OCI-LY1 (cell line): ENCODE measurements at regions not wholly inside any gene's neighbourhood (a gene's known extent, or its start where the extent isn't known, plus 50 kb on each side); places are given as distances from the start of the nearest gene placed in this dataset.

Experiments
- EZH2 ChIP-seq: fragments of 200-600 bp; sonication (generic), shearing (Covaris generic); IDR thresholded peaks from 2 replicates; pipeline ENCODE4 v1.8.0; 2017; ENCODE audit warnings: borderline replicate concordance, mixed run types, mild to moderate bottlenecking, antibody characterized with exemption, low read length, moderate library complexity, mixed read lengths
- TF ChIP-seq, protein P1 (sequence below): fragments of 200-600 bp; sonication (generic), shearing (Covaris generic); IDR thresholded peaks from 2 replicates; pipeline ENCODE4 v1.5.1; 2017; ENCODE audit warnings: mild to moderate bottlenecking, antibody characterized with exemption, low read length, moderate library complexity, mixed read lengths

DNA sequence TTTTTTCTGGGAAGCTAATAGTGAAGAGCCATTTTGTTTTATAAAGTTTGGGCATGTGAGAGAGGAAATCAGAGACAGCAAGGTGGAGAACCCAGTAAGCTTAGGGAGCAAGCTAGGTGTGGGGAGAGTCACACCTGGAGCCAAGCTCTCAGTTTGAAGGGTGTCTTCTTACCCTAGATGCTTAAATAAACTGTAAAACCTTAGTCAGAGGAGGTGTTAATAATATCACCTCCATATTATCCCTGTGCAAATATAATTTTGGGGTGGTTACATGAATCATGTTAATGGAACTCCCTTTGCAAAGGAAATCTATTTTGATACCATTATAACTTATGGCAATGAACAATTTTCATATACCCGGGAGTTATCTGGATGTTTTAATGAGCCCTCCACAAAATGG lies 246.2 kb upstream of the PLET1 start:
- TF ChIP-seq, protein P1, sequence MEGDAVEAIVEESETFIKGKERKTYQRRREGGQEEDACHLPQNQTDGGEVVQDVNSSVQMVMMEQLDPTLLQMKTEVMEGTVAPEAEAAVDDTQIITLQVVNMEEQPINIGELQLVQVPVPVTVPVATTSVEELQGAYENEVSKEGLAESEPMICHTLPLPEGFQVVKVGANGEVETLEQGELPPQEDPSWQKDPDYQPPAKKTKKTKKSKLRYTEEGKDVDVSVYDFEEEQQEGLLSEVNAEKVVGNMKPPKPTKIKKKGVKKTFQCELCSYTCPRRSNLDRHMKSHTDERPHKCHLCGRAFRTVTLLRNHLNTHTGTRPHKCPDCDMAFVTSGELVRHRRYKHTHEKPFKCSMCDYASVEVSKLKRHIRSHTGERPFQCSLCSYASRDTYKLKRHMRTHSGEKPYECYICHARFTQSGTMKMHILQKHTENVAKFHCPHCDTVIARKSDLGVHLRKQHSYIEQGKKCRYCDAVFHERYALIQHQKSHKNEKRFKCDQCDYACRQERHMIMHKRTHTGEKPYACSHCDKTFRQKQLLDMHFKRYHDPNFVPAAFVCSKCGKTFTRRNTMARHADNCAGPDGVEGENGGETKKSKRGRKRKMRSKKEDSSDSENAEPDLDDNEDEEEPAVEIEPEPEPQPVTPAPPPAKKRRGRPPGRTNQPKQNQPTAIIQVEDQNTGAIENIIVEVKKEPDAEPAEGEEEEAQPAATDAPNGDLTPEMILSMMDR: no peak
- TF ChIP-seq EZH2: no peak
